IMR-90 (cell line): ENCODE measurements at regions not wholly inside any gene's neighbourhood (a gene's known extent, or its start where the extent isn't known, plus 50 kb on each side); places are given as distances from the start of the nearest gene placed in this dataset.

ENCODE experiments used
- ATAC-seq: fragments of 200-7000 bp; cut with Tn5 transposase; 2 replicates; pipeline ENCODE4 v1.9.1; 2020; ENCODE audit warnings: low read depth, mild to moderate bottlenecking, moderate library complexity
- BruUV-seq: library from RNA; stranded (reverse); fragments of 400-500 nt; replicated peaks from 2 replicates; lab custom pipeline; 2021; lab: Mats Ljungman, UMichigan
- CTCF ChIA-PET: fragments of 300-600 bp; formaldehyde crosslinking; extraction: SDS; loops from one replicate; lab custom pipeline; 2021; ENCODE audit warnings: antibody characterized with exemption; lab: Yijun Ruan, JAX
- POLR2A ChIA-PET: fragments of 300-600 bp; sonication (Branson Sonifier 250); formaldehyde crosslinking; loops from one replicate; lab custom pipeline; 2022; ENCODE audit warnings: antibody characterized with exemption; ENCODE audit not compliant: unreplicated experiment; lab: Charles Lee
- DNase-seq: peaks from one replicate; pipeline ENCODE4 v3.0.0; 2013
- H2AFZ ChIP-seq: replicated peaks from 2 replicates; pipeline ENCODE3; 2013; ENCODE audit warnings: low read length, mild to moderate bottlenecking; ENCODE audit not compliant: poor library complexity
- H2AK5ac ChIP-seq: 2 replicates; pipeline ENCODE4 v1.6.1; 2013; ENCODE audit warnings: low read depth, low read length, inconsistent platforms
- H2AK9ac ChIP-seq: replicated peaks from 2 replicates; pipeline ENCODE3; 2013; ENCODE audit warnings: mild to moderate bottlenecking, low read depth, low read length, moderate library complexity; ENCODE audit not compliant: poor library complexity
- H2BK120ac ChIP-seq: 2 replicates; pipeline ENCODE4 v1.6.1; 2013; ENCODE audit warnings: low read depth, low read length, inconsistent platforms
- H2BK15ac ChIP-seq: 3 replicates; pipeline ENCODE4 v1.6.1; 2013; ENCODE audit warnings: low read depth, low read length, inconsistent platforms
- H2BK20ac ChIP-seq: 2 replicates; pipeline ENCODE4 v1.6.1; 2013; ENCODE audit warnings: low read depth, mild to moderate bottlenecking, inconsistent platforms, low read length, moderate library complexity
- H2BK5ac ChIP-seq: 2 replicates; pipeline ENCODE4 v1.6.1; 2013; ENCODE audit warnings: mild to moderate bottlenecking, low read depth, low read length, inconsistent platforms; ENCODE audit not compliant: poor library complexity, severe bottlenecking
- H3K14ac ChIP-seq: replicated peaks from 2 replicates; pipeline ENCODE4 v1.6.1; 2013; ENCODE audit warnings: low read depth, low read length, inconsistent platforms
- H3K18ac ChIP-seq: 2 replicates; pipeline ENCODE4 v1.6.1; 2013; ENCODE audit warnings: low read depth, low read length, control low read depth
- H3K23ac ChIP-seq: 2 replicates; pipeline ENCODE4 v1.6.1; 2013; ENCODE audit warnings: low read depth, low read length, inconsistent platforms
- H3K27ac ChIP-seq: 2 replicates; pipeline ENCODE4 v1.5.1; 2013; ENCODE audit warnings: mild to moderate bottlenecking, control low read depth, low read length; ENCODE audit not compliant: insufficient read depth
- H3K27me3 ChIP-seq: 2 replicates; pipeline ENCODE4 v1.6.1; 2013; ENCODE audit warnings: low read length; ENCODE audit not compliant: control insufficient read depth, insufficient read depth
- H3K36me3 ChIP-seq: 2 replicates; pipeline ENCODE4 v1.6.1; 2013; ENCODE audit warnings: low read length, mixed read lengths; ENCODE audit not compliant: control insufficient read depth, insufficient read depth
- H3K4ac ChIP-seq: 2 replicates; pipeline ENCODE4 v1.6.1; 2013; ENCODE audit warnings: low read depth, low read length, inconsistent platforms
- H3K4me1 ChIP-seq: 2 replicates; pipeline ENCODE4 v1.6.1; 2013; ENCODE audit warnings: low read length, mixed read lengths; ENCODE audit not compliant: control insufficient read depth, insufficient read depth
- H3K4me2 ChIP-seq: 2 replicates; pipeline ENCODE4 v1.6.1; 2013; ENCODE audit warnings: low read depth, mild to moderate bottlenecking, control low read depth, low read length, moderate library complexity
- H3K4me3 ChIP-seq: 2 replicates; pipeline ENCODE4 v1.5.1; 2013; ENCODE audit warnings: low read depth, mild to moderate bottlenecking, control low read depth, low read length, moderate library complexity; ENCODE audit not compliant: insufficient read depth
- H3K56ac ChIP-seq: 2 replicates; pipeline ENCODE4 v1.6.1; 2013; ENCODE audit warnings: low read length, inconsistent platforms; ENCODE audit not compliant: insufficient read depth; ENCODE audit errors: extremely low read depth
- H3K79me1 ChIP-seq, 2 experiments: 2 replicates each; pipeline ENCODE4 v1.6.1; 2013; ENCODE audit warnings: low read length in 2 of 2, inconsistent platforms in 1 of 2, low read depth in 1 of 2
- H3K9ac ChIP-seq: 2 replicates; pipeline ENCODE4 v1.6.1; 2013; ENCODE audit warnings: low read depth, low read length, control low read depth
- H3K9me1 ChIP-seq: 2 replicates; pipeline ENCODE4 v1.6.1; 2013; ENCODE audit warnings: low read length, inconsistent platforms; ENCODE audit not compliant: insufficient read depth
- H3K9me3 ChIP-seq: 2 replicates; pipeline ENCODE4 v1.6.1; 2013; ENCODE audit warnings: low read length; ENCODE audit not compliant: control insufficient read depth, insufficient read depth
- H4K20me1 ChIP-seq: 2 replicates; pipeline ENCODE4 v1.6.1; 2013; ENCODE audit warnings: low read length, inconsistent platforms; ENCODE audit not compliant: insufficient read depth
- H4K5ac ChIP-seq: 2 replicates; pipeline ENCODE4 v1.6.1; 2013; ENCODE audit warnings: mild to moderate bottlenecking, low read depth, low read length, control low read depth
- H4K8ac ChIP-seq, 2 experiments: 2 replicates each; pipeline ENCODE4 v1.6.1; 2013; ENCODE audit warnings: low read depth in 2 of 2, low read length in 2 of 2, control low read depth in 1 of 2, inconsistent platforms in 1 of 2
- H4K91ac ChIP-seq: 2 replicates; pipeline ENCODE4 v1.6.1; 2013; ENCODE audit warnings: low read depth, low read length, inconsistent platforms; ENCODE audit not compliant: insufficient read depth
- FOS ChIP-seq: fragments of 150-350 bp; IDR thresholded peaks from 2 replicates; pipeline ENCODE4 v1.6.1; 2016; ENCODE audit warnings: low read depth, low read length
- RFX5 ChIP-seq: IDR thresholded peaks from 2 replicates; pipeline ENCODE4 v1.8.0; 2012; ENCODE audit warnings: low read depth, mild to moderate bottlenecking, low read length, moderate library complexity
- WGBS, 2 experiments: methylation state at CpG; one replicate each; pipeline versions ENCODE4 v1.1.5 to v1.1.7; 2013; ENCODE audit warnings: missing lambda C conversion rate in 2 of 2; ENCODE audit not compliant: insufficient read length in 1 of 2; ENCODE audit errors: extremely low coverage in 2 of 2; 5-methylcytosine and 5-hydroxymethylcytosine counted together
- dilution Hi-C: fragments of 300-500 bp; cut with HindIII; formaldehyde crosslinking; loops from one replicate; pipeline ENCODE4 v1.14.3; 2018; ENCODE audit warnings: low sequenced_read_pairs; ENCODE audit not compliant: unreplicated experiment
- in situ Hi-C: fragments of 300-500 bp; cut with MboI; formaldehyde crosslinking; loops from 3 replicates; pipeline ENCODE4 v1.14.3; 2019; ENCODE audit warnings: low sequenced_read_pairs, inconsistent platforms, mixed read lengths
- intact Hi-C: fragments of 100-400 bp; cut with micrococcal nuclease; formaldehyde crosslinking; loops from 2 replicates; pipeline ENCODE4 v1.10.0; 2022

- no peak overlapping the region for H3K23ac ChIP-seq
- intact Hi-C loops = no loop called here
- no peak overlapping the region for H2AK9ac ChIP-seq
- no peak overlapping the region for H3K18ac ChIP-seq
- no peak for ATAC-seq
- no peak overlapping the region for H4K91ac ChIP-seq
- ChIA-PET CTCF (no interaction called here), POLR2A (no interaction called here)
- H4K8ac ChIP-seq = no peak overlapping the region
- H3K9me1 ChIP-seq = no peaks in the 10 kb centered on the region
- DNase-seq = no peak
- no peaks in the 10 kb centered on the region for H3K4me1 ChIP-seq
- no peak overlapping the region for H2BK5ac ChIP-seq
- no peak overlapping the region for H3K27ac ChIP-seq
- H3K36me3 ChIP-seq = no peaks in the 10 kb centered on the region
- no peak overlapping the region for H4K5ac ChIP-seq
- TF ChIP-seq RFX5 (no peak), FOS (no peak)
- no peaks in the 10 kb centered on the region; the same call in 1 of the 2 replicates for H3K27me3 ChIP-seq
- no peak overlapping the region for H3K9ac ChIP-seq
- no peak overlapping the region for H3K4ac ChIP-seq
- no peaks in the 10 kb centered on the region for H4K20me1 ChIP-seq
- H3K79me1 ChIP-seq = no peaks in the 10 kb centered on the region
- no TSS peak for BruUV-seq
- no peak overlapping the region for H2BK20ac ChIP-seq
- in situ Hi-C loops = no loop called here
- H3K4me3 ChIP-seq = no peak overlapping the region
- H2BK120ac ChIP-seq = no peak overlapping the region
- H3K9me3 ChIP-seq = no peaks in the 10 kb centered on the region
- no peak overlapping the region for H3K56ac ChIP-seq
- no peak overlapping the region for H2BK15ac ChIP-seq
- H3K14ac ChIP-seq = no peak overlapping the region
- H2AFZ ChIP-seq = no peak overlapping the region
- H2AK5ac ChIP-seq = no peak overlapping the region
- no CpG with 5 or more reads among the region's 3 CpGs for WGBS, 2 experiments
- dilution Hi-C loops = no loop called here
- no peak overlapping the region for H3K4me2 ChIP-seq
Observed at GRCh38 chr11:31922450-31922849, 111.3 kb upstream of the PAX6 start.
